HL-60 (cell line): ENCODE measurements at regions not wholly inside any gene's neighbourhood (a gene's known extent, or its start where the extent isn't known, plus 50 kb on each side); places are given as distances from the start of the nearest gene placed in this dataset.

ENCODE experiments used
- POLR2AphosphoS5 ChIP-seq: IDR thresholded peaks from 2 replicates; pipeline ENCODE4 v1.6.1; 2012; ENCODE audit warnings: low read depth
- SPI1 ChIP-seq: IDR thresholded peaks from 2 replicates; pipeline ENCODE4 v1.6.1; 2012; ENCODE audit warnings: low read depth, mild to moderate bottlenecking, borderline replicate concordance
- TF ChIP-seq, protein P1 (sequence below): IDR thresholded peaks from one replicate; pipeline ENCODE4 v1.5.1; 2011; ENCODE audit warnings: low read length, control low read depth, inconsistent platforms; ENCODE audit not compliant: insufficient read depth
- TF ChIP-seq, protein P2 (sequence below): IDR thresholded peaks from 2 replicates; pipeline ENCODE4 v1.6.1; 2012; ENCODE audit warnings: low read depth; ENCODE audit not compliant: insufficient replicate concordance

DNA sequence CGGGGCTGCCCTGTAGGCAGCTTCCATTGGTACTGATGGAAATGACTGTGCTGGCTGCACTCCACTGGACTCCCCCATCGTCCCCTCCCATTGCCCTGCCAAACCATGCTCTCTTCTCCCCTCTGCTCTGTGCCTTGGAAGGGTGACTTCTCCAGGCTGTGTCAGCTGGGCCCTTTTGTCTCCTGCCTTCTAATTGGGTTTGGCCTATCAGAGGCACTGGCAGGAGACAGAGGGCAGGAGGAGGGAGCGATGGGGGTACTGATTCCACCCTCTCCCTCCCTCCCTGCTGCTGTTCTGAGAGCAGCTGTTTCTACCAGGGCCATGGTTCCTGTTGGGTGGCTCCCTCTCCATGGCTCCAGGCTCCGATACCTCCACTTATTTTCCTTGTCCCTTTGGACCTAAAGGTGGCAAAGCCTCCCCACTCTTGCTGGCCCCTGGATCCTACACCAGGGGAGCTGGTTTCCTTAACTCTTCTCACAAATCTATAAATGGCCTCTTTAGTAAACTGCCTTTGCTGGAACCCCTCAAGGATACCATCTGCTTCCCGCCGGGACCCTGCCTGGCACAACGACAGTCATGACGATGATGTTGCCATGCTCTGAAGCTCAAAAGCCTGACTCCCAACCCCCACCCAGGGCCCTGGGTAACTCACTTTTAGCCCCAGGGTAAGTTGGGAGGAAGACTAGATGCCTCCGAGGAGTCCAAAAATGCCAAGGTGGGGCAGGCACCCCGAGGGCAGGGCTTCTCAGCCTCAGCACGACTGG, 123.8 kb upstream of the RPL38 start:
- TF ChIP-seq, protein P1, sequence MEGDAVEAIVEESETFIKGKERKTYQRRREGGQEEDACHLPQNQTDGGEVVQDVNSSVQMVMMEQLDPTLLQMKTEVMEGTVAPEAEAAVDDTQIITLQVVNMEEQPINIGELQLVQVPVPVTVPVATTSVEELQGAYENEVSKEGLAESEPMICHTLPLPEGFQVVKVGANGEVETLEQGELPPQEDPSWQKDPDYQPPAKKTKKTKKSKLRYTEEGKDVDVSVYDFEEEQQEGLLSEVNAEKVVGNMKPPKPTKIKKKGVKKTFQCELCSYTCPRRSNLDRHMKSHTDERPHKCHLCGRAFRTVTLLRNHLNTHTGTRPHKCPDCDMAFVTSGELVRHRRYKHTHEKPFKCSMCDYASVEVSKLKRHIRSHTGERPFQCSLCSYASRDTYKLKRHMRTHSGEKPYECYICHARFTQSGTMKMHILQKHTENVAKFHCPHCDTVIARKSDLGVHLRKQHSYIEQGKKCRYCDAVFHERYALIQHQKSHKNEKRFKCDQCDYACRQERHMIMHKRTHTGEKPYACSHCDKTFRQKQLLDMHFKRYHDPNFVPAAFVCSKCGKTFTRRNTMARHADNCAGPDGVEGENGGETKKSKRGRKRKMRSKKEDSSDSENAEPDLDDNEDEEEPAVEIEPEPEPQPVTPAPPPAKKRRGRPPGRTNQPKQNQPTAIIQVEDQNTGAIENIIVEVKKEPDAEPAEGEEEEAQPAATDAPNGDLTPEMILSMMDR = no peak
- TF ChIP-seq, protein P2, sequence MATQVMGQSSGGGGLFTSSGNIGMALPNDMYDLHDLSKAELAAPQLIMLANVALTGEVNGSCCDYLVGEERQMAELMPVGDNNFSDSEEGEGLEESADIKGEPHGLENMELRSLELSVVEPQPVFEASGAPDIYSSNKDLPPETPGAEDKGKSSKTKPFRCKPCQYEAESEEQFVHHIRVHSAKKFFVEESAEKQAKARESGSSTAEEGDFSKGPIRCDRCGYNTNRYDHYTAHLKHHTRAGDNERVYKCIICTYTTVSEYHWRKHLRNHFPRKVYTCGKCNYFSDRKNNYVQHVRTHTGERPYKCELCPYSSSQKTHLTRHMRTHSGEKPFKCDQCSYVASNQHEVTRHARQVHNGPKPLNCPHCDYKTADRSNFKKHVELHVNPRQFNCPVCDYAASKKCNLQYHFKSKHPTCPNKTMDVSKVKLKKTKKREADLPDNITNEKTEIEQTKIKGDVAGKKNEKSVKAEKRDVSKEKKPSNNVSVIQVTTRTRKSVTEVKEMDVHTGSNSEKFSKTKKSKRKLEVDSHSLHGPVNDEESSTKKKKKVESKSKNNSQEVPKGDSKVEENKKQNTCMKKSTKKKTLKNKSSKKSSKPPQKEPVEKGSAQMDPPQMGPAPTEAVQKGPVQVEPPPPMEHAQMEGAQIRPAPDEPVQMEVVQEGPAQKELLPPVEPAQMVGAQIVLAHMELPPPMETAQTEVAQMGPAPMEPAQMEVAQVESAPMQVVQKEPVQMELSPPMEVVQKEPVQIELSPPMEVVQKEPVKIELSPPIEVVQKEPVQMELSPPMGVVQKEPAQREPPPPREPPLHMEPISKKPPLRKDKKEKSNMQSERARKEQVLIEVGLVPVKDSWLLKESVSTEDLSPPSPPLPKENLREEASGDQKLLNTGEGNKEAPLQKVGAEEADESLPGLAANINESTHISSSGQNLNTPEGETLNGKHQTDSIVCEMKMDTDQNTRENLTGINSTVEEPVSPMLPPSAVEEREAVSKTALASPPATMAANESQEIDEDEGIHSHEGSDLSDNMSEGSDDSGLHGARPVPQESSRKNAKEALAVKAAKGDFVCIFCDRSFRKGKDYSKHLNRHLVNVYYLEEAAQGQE = no peak
- TF ChIP-seq POLR2AphosphoS5 (no peak), SPI1 (no peak)
